Panc1 (cell line): ENCODE measurements at regions not wholly inside any gene's neighbourhood (a gene's known extent, or its start where the extent isn't known, plus 50 kb on each side); places are given as distances from the start of the nearest gene placed in this dataset.

Source experiments
- ATAC-seq: fragments of 200-7000 bp; cut with Tn5 transposase; 2 replicates; pipeline ENCODE4 v1.9.1; 2020; ENCODE audit warnings: mild to moderate bottlenecking, moderate library complexity
- BruUV-seq: library from RNA; stranded (reverse); fragments of 400-500 nt; replicated peaks from 2 replicates; lab custom pipeline; 2021; lab: Mats Ljungman, UMichigan
- CTCF ChIA-PET: fragments of 300-600 bp; sonication (Branson Sonifier 250); formaldehyde crosslinking; loops from one replicate; lab custom pipeline; 2022; ENCODE audit warnings: antibody characterized with exemption; lab: Charles Lee
- POLR2A ChIA-PET: fragments of 300-600 bp; sonication (Branson Sonifier 250); formaldehyde crosslinking; loops from one replicate; lab custom pipeline; 2022; ENCODE audit warnings: antibody characterized with exemption; lab: Charles Lee
- DNase-seq: peaks from one replicate; pipeline ENCODE4 v3.0.0-alpha.2; 2010; ENCODE audit warnings: low read depth, low spot score
- H3K27ac ChIP-seq: 2 replicates; pipeline ENCODE4 v1.5.1; 2011; ENCODE audit warnings: mild to moderate bottlenecking, low read length, inconsistent platforms
- H3K27me3 ChIP-seq: fragments of 200-500 bp; sonication (Bioruptor generic); 2 replicates; pipeline ENCODE4 v1.6.0; 2014; ENCODE audit warnings: low read length, inconsistent platforms; ENCODE audit not compliant: control insufficient read depth, insufficient read depth
- H3K36me3 ChIP-seq: fragments of 200-500 bp; sonication (Bioruptor generic); 2 replicates; pipeline ENCODE4 v1.5.1; 2014; ENCODE audit warnings: inconsistent platforms, mild to moderate bottlenecking, low read length, moderate library complexity; ENCODE audit not compliant: control insufficient read depth, insufficient read depth
- H3K4me1 ChIP-seq: 2 replicates; pipeline ENCODE4 v1.5.1; 2011; ENCODE audit warnings: inconsistent platforms, mild to moderate bottlenecking, low read length, moderate library complexity; ENCODE audit not compliant: control insufficient read depth, insufficient read depth
- H3K4me3 ChIP-seq, 2 experiments: 2 replicates each; pipeline ENCODE4 v1.5.1; 2011 to 2012; ENCODE audit warnings: low read depth in 2 of 2, low read length in 2 of 2, mild to moderate bottlenecking in 2 of 2, inconsistent platforms in 1 of 2, moderate library complexity in 1 of 2
- H3K9me3 ChIP-seq: fragments of 200-500 bp; sonication (Bioruptor generic); 2 replicates; pipeline ENCODE4 v1.5.1; 2014; ENCODE audit warnings: low read depth, mild to moderate bottlenecking, inconsistent platforms, low read length, moderate library complexity; ENCODE audit not compliant: control insufficient read depth, insufficient read depth
- CTCF ChIP-seq: fragments of 450-650 bp; IDR thresholded peaks from 2 replicates; pipeline ENCODE4 v1.5.1; 2017; ENCODE audit warnings: mild to moderate bottlenecking
- POLR2AphosphoS5 ChIP-seq: IDR thresholded peaks from 2 replicates; pipeline ENCODE4 v1.6.1; 2012; ENCODE audit warnings: mild to moderate bottlenecking, low read depth, low read length, moderate library complexity
- SIN3A ChIP-seq: IDR thresholded peaks from 2 replicates; pipeline ENCODE4 v1.6.1; 2012; ENCODE audit warnings: low read depth, mild to moderate bottlenecking, low read length, moderate library complexity, borderline replicate concordance; ENCODE audit not compliant: insufficient read depth
- TCF7L2 ChIP-seq: IDR thresholded peaks from 2 replicates; pipeline ENCODE4 v1.6.1; 2011; ENCODE audit warnings: mild to moderate bottlenecking, low read depth, low read length, inconsistent platforms
- in situ Hi-C: cut with HindIII; loops from 2 replicates; pipeline ENCODE4 v1.10.0; 2016; ENCODE audit warnings: low sequenced_read_pairs, low pct_unique_long_range_greater_than_20kb
- intact Hi-C: fragments of 100-400 bp; cut with micrococcal nuclease; formaldehyde crosslinking; loops from one replicate; pipeline ENCODE4 v1.10.0; 2022; ENCODE audit not compliant: unreplicated experiment
- TF ChIP-seq, protein P1 (sequence below), 2 experiments: IDR thresholded peaks; 2 replicates each; pipeline ENCODE4 v1.6.1; 2011 to 2012; ENCODE audit warnings: low read depth in 2 of 2, control low read depth in 1 of 2, low read length in 1 of 2, mild to moderate bottlenecking in 1 of 2, moderate library complexity in 1 of 2; ENCODE audit not compliant: insufficient read depth in 1 of 2

DNA sequence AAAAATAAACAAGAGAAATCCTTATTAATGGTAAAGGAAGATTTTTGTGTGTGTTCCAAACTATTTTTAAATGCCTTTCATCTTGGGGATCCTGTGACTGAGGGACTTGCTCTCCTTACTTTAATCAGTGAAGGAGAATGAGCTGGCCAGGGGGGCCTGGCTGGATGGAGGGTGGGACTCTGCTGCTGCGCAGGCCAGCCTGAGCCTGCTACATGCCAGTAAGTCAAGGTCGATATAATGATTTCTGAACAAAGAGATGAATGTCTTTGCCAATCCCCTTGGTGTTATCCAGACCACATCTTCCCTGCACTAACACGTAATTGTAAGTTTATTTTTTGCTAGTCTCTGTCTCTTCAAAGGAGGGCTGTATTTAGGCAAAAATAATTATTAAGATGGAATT is 1679.2 kb upstream of the TENM3 start:
- CTCF ChIA-PET = no interaction called here
- POLR2A ChIA-PET = no interaction called here

DNA sequence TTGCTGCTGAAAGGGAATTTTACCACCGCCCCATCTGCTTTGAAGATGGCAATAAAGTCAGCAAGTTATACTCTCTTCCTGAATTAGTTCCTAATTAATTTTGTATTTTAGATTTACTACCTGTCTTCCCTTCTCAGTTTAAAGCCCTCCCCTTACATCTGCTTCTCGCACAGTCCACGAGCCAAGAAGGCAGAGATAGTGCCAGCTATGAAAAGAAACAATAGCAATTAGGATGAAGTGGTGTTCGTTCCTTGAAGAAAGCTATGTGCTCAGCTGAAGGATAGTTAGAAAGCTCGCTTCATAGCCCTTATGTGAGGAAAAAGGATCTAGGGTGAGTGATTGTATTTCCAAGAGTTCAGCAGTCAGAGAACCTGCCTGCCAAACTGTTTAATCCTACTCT is 1678.8 kb upstream of the TENM3 start:
- no peaks in the 10 kb centered on the region for H3K9me3 ChIP-seq
- BruUV-seq = no TSS peak
- no peak overlapping the region for H3K4me3 ChIP-seq
- ChIA-PET POLR2A (no interaction called here), CTCF (no interaction called here)
- no peak overlapping the region for H3K27ac ChIP-seq
- in situ Hi-C loops = no loop called here
- TF ChIP-seq TCF7L2 = no peak
- no peak for TF ChIP-seq CTCF
- ATAC-seq (no peak), DNase-seq (no peak)
- no peaks in the 10 kb centered on the region for H3K27me3 ChIP-seq
- intact Hi-C loops = no loop called here
- no peaks in the 10 kb centered on the region for H3K36me3 ChIP-seq
- no peaks in the 10 kb centered on the region for H3K4me1 ChIP-seq

More for the DNA sequence above, 1679.2 kb upstream of the TENM3 start:
- H3K4me1 ChIP-seq = no peaks in the 10 kb centered on the region
- H3K36me3 ChIP-seq = no peaks in the 10 kb centered on the region
- in situ Hi-C loops = no loop called here
- intact Hi-C loops = no loop called here
- BruUV-seq = no TSS peak
- no peak overlapping the region for H3K4me3 ChIP-seq
- DNase-seq = no peak
- no peak overlapping the region for H3K27ac ChIP-seq
- no peak for TF ChIP-seq TCF7L2
- TF ChIP-seq CTCF = no peak
- TF ChIP-seq, protein P1, sequence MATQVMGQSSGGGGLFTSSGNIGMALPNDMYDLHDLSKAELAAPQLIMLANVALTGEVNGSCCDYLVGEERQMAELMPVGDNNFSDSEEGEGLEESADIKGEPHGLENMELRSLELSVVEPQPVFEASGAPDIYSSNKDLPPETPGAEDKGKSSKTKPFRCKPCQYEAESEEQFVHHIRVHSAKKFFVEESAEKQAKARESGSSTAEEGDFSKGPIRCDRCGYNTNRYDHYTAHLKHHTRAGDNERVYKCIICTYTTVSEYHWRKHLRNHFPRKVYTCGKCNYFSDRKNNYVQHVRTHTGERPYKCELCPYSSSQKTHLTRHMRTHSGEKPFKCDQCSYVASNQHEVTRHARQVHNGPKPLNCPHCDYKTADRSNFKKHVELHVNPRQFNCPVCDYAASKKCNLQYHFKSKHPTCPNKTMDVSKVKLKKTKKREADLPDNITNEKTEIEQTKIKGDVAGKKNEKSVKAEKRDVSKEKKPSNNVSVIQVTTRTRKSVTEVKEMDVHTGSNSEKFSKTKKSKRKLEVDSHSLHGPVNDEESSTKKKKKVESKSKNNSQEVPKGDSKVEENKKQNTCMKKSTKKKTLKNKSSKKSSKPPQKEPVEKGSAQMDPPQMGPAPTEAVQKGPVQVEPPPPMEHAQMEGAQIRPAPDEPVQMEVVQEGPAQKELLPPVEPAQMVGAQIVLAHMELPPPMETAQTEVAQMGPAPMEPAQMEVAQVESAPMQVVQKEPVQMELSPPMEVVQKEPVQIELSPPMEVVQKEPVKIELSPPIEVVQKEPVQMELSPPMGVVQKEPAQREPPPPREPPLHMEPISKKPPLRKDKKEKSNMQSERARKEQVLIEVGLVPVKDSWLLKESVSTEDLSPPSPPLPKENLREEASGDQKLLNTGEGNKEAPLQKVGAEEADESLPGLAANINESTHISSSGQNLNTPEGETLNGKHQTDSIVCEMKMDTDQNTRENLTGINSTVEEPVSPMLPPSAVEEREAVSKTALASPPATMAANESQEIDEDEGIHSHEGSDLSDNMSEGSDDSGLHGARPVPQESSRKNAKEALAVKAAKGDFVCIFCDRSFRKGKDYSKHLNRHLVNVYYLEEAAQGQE (IDR thresholded peaks at IDR 0.05; ENCODE audit: insufficient read depth in 1 of 2, low read depth in 2 of 2, low read length in 1 of 2) = no peak
- no peak for TF ChIP-seq SIN3A
- TF ChIP-seq POLR2AphosphoS5 = no peak
- no peaks in the 10 kb centered on the region for H3K9me3 ChIP-seq
- no peak for ATAC-seq
- H3K27me3 ChIP-seq = no peaks in the 10 kb centered on the region
